Heart left ventricle (tissue), 13 donors: ENCODE measurements at regions not wholly inside any gene's neighbourhood (a gene's known extent, or its start where the extent isn't known, plus 50 kb on each side); places are given as distances from the start of the nearest gene placed in this dataset.

ENCODE experiments used
- POLR2A ChIP-seq, 2 donors: fragments of 450-650 bp; IDR thresholded peaks; one replicate each; pipeline ENCODE4 v1.6.1; 2017; ENCODE audit warnings: antibody characterized with exemption in 2 of 2, mild to moderate bottlenecking in 2 of 2, moderate library complexity in 2 of 2
- TF ChIP-seq, protein P1 (sequence below), 12 donors: fragments of 200-600 bp; sonication (generic) in 4 of 12; IDR thresholded peaks; one replicate each; pipeline versions ENCODE4 v1.5.0 to v1.8.0; 2018 to 2022; ENCODE audit warnings: antibody characterized with exemption in 12 of 12, mild to moderate bottlenecking in 5 of 12
- donor health status: ischemic (EF 13 %, LVEDD 7.1; RV severe dilation, severe dysfunction).
- donor health status: DM: no; HTN: yes; CAD: no.
- donor health status: DM: no; HTN: no; CAD: no.
- donor health status: ischemic (EF 25% LVEDD 6.9; RV normal size, moderate dysfunction).
- donor health status: ischemic (EF 25% LVEDD 5.7; RV mildly dilated, moderate dysfunction).
- donor health status: ischemic (EF 35%, LVEDD 5.7; RV mildly dilated, moderate dysfunction).
- donor health status: nonischemic (EF 11% LVEDD 7.7; RV severe dilation, severe dysfunction).
- donor health status: DM: yes; HTN: yes; CAD: no.
- donor health status: PGD.
- donor health status: ischemic (EF 29% LVEDD 5.4; RV normal size, mild dysfunction).
- donor health status: nonischemic (EF 23%, LVEDD 6.1; RV moderate dilation, normal function).

DNA sequence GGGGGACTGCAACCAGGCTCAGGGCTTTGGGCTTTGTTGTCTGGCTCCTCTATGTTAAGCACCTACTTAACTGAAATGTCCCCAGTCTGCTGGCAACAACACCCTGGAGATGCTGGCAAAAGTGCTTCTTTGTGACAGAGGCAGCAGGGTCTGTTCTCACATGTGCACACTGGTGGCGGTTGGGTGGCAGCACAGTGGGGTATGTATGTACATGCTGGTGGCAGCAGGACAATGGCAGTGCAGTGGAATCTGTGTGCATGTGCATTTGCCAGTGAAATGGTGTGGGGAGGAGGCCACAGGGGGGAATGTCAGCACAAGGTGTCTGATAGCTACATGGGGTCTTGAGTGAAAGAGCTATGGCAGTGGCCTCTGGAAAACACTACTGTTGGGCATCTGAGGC, 830.3 kb downstream of the DIPK2A start:
- TF ChIP-seq, protein P1, sequence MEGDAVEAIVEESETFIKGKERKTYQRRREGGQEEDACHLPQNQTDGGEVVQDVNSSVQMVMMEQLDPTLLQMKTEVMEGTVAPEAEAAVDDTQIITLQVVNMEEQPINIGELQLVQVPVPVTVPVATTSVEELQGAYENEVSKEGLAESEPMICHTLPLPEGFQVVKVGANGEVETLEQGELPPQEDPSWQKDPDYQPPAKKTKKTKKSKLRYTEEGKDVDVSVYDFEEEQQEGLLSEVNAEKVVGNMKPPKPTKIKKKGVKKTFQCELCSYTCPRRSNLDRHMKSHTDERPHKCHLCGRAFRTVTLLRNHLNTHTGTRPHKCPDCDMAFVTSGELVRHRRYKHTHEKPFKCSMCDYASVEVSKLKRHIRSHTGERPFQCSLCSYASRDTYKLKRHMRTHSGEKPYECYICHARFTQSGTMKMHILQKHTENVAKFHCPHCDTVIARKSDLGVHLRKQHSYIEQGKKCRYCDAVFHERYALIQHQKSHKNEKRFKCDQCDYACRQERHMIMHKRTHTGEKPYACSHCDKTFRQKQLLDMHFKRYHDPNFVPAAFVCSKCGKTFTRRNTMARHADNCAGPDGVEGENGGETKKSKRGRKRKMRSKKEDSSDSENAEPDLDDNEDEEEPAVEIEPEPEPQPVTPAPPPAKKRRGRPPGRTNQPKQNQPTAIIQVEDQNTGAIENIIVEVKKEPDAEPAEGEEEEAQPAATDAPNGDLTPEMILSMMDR (IDR thresholded peaks at IDR 0.05): no peak
- no peak for TF ChIP-seq POLR2A (IDR thresholded peaks at IDR 0.05)
